Endothelial cell of umbilical vein (primary cell): ENCODE measurements at regions not wholly inside any gene's neighbourhood (a gene's known extent, or its start where the extent isn't known, plus 50 kb on each side); places are given as distances from the start of the nearest gene placed in this dataset.

ENCODE experiments used
- BruUV-seq: library from RNA; stranded (reverse); fragments of 400-500 nt; replicated peaks from 2 replicates; lab custom pipeline; 2021; lab: Mats Ljungman, UMichigan
- CTCF ChIA-PET: fragments of 300-600, 350-600 bp; sonication (Branson Sonifier 250); formaldehyde crosslinking; loops from one replicate; lab custom pipeline; 2021; ENCODE audit warnings: antibody characterized with exemption, inconsistent platforms; lab: Charles Lee
- POLR2A ChIA-PET: fragments of 300-600, 350-600 bp; sonication (Branson Sonifier 250); formaldehyde crosslinking; loops from one replicate; lab custom pipeline; 2021; ENCODE audit warnings: antibody characterized with exemption, inconsistent platforms; lab: Charles Lee
- DNase-seq: peaks from one replicate; pipeline ENCODE4 v3.0.0-alpha.2; 2011; ENCODE audit warnings: low read depth, low spot score
- FAIRE-seq: peaks from 2 replicates; lab custom pipeline; 2011; peaks lifted over from hg19 to GRCh38; lab: Jason Lieb, UNC
- H2AFZ ChIP-seq: 2 replicates; pipeline ENCODE4 v1.6.0; 2012; ENCODE audit warnings: low read depth, low read length, control low read depth, inconsistent platforms
- H3K27ac ChIP-seq: 2 replicates; pipeline ENCODE4 v1.5.1; 2011; ENCODE audit warnings: low read depth, mild to moderate bottlenecking, control low read depth, low read length, moderate library complexity; ENCODE audit not compliant: insufficient read depth
- H3K27me3 ChIP-seq, 2 experiments: 2 replicates each; pipeline versions ENCODE4 v1.6.0 to v1.6.1; 2011; ENCODE audit warnings: low read length in 2 of 2, mixed read lengths in 1 of 2; ENCODE audit not compliant: control insufficient read depth in 2 of 2, insufficient read depth in 2 of 2
- H3K36me3 ChIP-seq, 2 experiments: 2 replicates in 1 of 2; 3 replicates in 1 of 2; pipeline ENCODE4 v1.5.1; 2011; ENCODE audit warnings: low read length in 2 of 2, mild to moderate bottlenecking in 1 of 2, moderate library complexity in 1 of 2; ENCODE audit not compliant: control insufficient read depth in 2 of 2, insufficient read depth in 2 of 2; ENCODE audit errors: extremely low read depth in 1 of 2
- H3K4me1 ChIP-seq: 3 replicates; pipeline ENCODE4 v1.5.1; 2011; ENCODE audit warnings: mild to moderate bottlenecking, low read length; ENCODE audit not compliant: control insufficient read depth, insufficient read depth; ENCODE audit errors: extremely low read depth
- H3K4me2 ChIP-seq: 2 replicates; pipeline ENCODE4 v1.6.1; 2011; ENCODE audit warnings: low read length, control low read depth, mixed read lengths; ENCODE audit not compliant: insufficient read depth
- H3K4me3 ChIP-seq, 3 experiments: fragments of 200-600 bp in 1 of 3; sonication (generic), shearing (Covaris generic) in 1 of 3; replicated peaks in 1 of 3; 2 replicates each; pipeline ENCODE4 v1.5.1; 2011 to 2016; ENCODE audit warnings: control low read depth in 3 of 3, low read length in 3 of 3, mild to moderate bottlenecking in 2 of 3, inconsistent platforms in 1 of 3, low read depth in 1 of 3, moderate library complexity in 1 of 3; ENCODE audit not compliant: insufficient read depth in 1 of 3
- H3K79me2 ChIP-seq: 2 replicates; pipeline ENCODE4 v1.6.0; 2012; ENCODE audit warnings: low read length, inconsistent platforms; ENCODE audit not compliant: control insufficient read depth, insufficient read depth
- H3K9ac ChIP-seq: replicated peaks from 2 replicates; pipeline ENCODE3; 2011; ENCODE audit warnings: low read length, control low read depth; ENCODE audit not compliant: insufficient read depth; ENCODE audit errors: extremely low read depth
- H3K9me1 ChIP-seq: replicated peaks from 3 replicates; pipeline ENCODE4 v1.6.0; 2011; ENCODE audit warnings: mild to moderate bottlenecking, low read length; ENCODE audit not compliant: control insufficient read depth, insufficient read depth; ENCODE audit errors: extremely low read depth
- H3K9me3 ChIP-seq: replicated peaks from 2 replicates; pipeline ENCODE4 v1.5.1; 2012; ENCODE audit warnings: low read length, inconsistent platforms; ENCODE audit not compliant: control insufficient read depth, insufficient read depth
- H4K20me1 ChIP-seq: replicated peaks from 2 replicates; pipeline ENCODE3; 2011; ENCODE audit warnings: mild to moderate bottlenecking, low read length; ENCODE audit not compliant: control insufficient read depth, insufficient read depth; ENCODE audit errors: extremely low read depth
- CTCF ChIP-seq, 2 donors: IDR thresholded peaks; 1 replicate in 1 of 2; 2 replicates in 1 of 2; pipeline ENCODE4 v1.5.1; 2011; ENCODE audit warnings: low read length in 2 of 2, mild to moderate bottlenecking in 2 of 2, moderate library complexity in 2 of 2, control low read depth in 1 of 2, inconsistent platforms in 1 of 2, low read depth in 1 of 2; ENCODE audit not compliant: insufficient read depth in 1 of 2; ENCODE audit errors: extremely low read depth in 1 of 2
- EZH2 ChIP-seq: IDR thresholded peaks from 2 replicates; pipeline ENCODE4 v1.6.1; 2012; ENCODE audit warnings: borderline replicate concordance, low read depth, mild to moderate bottlenecking, moderate library complexity, low read length, inconsistent platforms; ENCODE audit not compliant: severe bottlenecking
- FOS ChIP-seq: IDR thresholded peaks from 2 replicates; pipeline ENCODE4 v1.6.1; 2011; ENCODE audit warnings: mild to moderate bottlenecking, low read length, moderate library complexity, borderline replicate concordance; ENCODE audit not compliant: insufficient read depth
- GATA2 ChIP-seq: IDR thresholded peaks from 2 replicates; pipeline ENCODE4 v1.7.0; 2011; ENCODE audit warnings: low read depth, mild to moderate bottlenecking, moderate library complexity, mixed read lengths, low read length; ENCODE audit not compliant: insufficient read length, insufficient read depth
- JUN ChIP-seq: IDR thresholded peaks from 2 replicates; pipeline ENCODE4 v1.6.1; 2011; ENCODE audit warnings: borderline replicate concordance, low read depth; ENCODE audit not compliant: insufficient read length, insufficient read depth
- MYC ChIP-seq: IDR thresholded peaks from one replicate; pipeline ENCODE4 v1.6.1; 2011; ENCODE audit warnings: mild to moderate bottlenecking, low read depth, low read length
- POLR2A ChIP-seq: IDR thresholded peaks from 2 replicates; pipeline ENCODE4 v1.6.1; 2012; ENCODE audit warnings: low read depth, mild to moderate bottlenecking, control low read depth, low read length
- POLR2AphosphoS5 ChIP-seq: IDR thresholded peaks from 2 replicates; pipeline ENCODE4 v1.6.1; 2012; ENCODE audit warnings: low read depth, mild to moderate bottlenecking, control low read depth, low read length, moderate library complexity; ENCODE audit not compliant: insufficient read depth
- dilution Hi-C: fragments of 300-500 bp; cut with MboI; formaldehyde crosslinking; loops from one replicate; pipeline ENCODE4 v1.15.0; 2019; ENCODE audit warnings: low sequenced_read_pairs; ENCODE audit not compliant: extremely low pct_ligation_motif_present
- intact Hi-C: fragments of 100-400 bp; cut with micrococcal nuclease; formaldehyde crosslinking; loops from one replicate; pipeline ENCODE4 v1.10.0; 2022
- TF ChIP-seq, protein P1 (sequence below): IDR thresholded peaks from 2 replicates; pipeline ENCODE4 v1.6.1; 2011; ENCODE audit not compliant: insufficient read depth, insufficient read length

DNA sequence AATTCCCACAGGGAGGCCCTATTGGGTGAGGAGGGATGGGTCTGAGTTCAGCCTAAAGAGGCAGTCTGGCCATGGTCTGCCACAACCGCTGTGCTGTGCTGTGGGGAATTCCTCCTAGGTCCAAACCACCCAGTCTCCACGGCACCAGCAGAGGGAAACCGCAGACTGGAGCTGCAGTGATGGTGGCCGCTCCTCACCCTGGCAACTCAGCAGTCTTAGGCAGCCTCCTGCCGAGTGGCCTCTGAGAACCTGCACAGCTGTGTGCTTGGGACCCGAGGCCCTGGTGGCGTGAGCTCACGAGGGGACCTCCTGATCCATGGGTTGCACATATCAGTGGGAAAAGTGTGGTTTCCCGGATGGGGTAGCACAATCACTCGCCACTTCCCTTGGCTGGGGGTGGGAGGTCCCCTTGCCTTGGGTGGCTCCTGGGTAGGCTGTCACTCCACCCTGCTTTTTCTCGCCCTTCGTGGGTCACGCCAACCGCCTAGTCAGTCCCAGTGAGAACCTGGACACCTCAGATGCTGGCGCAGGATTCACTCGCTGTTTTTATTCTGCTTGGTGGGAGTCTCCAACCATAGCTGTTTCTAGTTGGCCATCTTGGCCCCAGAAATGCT, 242.2 kb downstream of the CDH26 start:
- Histone ChIP-seq H3K9me3 (no peaks in the 10 kb centered on the region), H3K4me3 (no peak overlapping the region), H3K27me3 (no peaks in the 10 kb centered on the region), H3K79me2 (no peaks in the 10 kb centered on the region), H3K9ac (no peak overlapping the region), H3K4me2 (no peak overlapping the region), H2AFZ (no peak overlapping the region), H3K4me1 (no peaks in the 10 kb centered on the region), H4K20me1 (no peaks in the 10 kb centered on the region), H3K36me3 (no peaks in the 10 kb centered on the region), H3K27ac (no peak overlapping the region), H3K9me1 (no peaks in the 10 kb centered on the region)
- BruUV-seq, result no TSS peak
- DNase-seq (no peak), FAIRE-seq (no peak)
- ChIA-PET POLR2A (no interaction called here), CTCF (no interaction called here)
- intact Hi-C loops (no loop called here), dilution Hi-C loops (no loop called here)
- TF ChIP-seq CTCF (IDR thresholded peaks at IDR 0.05; ENCODE audit: extremely low read depth in 1 of 2, insufficient read depth in 1 of 2, low read depth in 1 of 2, low read length in 2 of 2) (no peak), POLR2AphosphoS5 (no peak)

DNA sequence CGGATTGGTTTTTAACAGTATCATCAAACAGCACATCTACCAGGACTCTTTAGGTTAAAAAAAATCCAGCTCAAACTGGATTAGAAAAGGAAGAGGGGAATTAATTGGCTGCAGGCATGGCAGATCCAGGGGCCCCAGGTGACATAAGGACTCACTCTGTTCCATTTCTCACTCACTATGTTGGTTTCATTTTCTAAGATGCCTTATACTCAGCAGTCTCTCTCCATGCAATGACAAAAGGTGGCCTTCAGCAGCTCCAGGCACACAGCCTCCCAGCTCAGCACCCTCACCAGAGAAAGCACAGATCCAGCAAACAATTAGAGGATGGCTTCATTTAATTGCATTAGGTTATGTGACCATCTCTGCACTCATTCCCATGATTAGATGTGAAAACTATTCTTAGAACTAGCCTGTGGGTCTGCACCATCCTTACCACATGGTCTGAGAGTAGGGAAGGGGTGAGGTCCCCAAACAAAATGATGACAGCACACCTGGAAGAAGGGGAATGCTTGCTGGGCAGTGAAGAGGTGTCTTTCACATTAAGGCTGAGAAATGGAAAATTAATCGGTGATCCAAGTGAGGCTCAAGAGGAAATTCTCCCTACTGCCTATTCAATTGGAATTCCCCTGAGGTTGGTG, 243.1 kb downstream of the CDH26 start:
- Histone ChIP-seq H3K9me1 (no peaks in the 10 kb centered on the region), H3K27ac (no peak overlapping the region), H2AFZ (no peak overlapping the region), H3K79me2 (no peaks in the 10 kb centered on the region), H3K36me3 (no peaks in the 10 kb centered on the region), H3K27me3 (no peaks in the 10 kb centered on the region), H3K4me2 (no peak overlapping the region), H3K4me1 (no peaks in the 10 kb centered on the region), H3K4me3 (no peak overlapping the region), H3K9ac (no peak overlapping the region), H4K20me1 (no peaks in the 10 kb centered on the region), H3K9me3 (no peaks in the 10 kb centered on the region)
- DNase-seq (no peak), FAIRE-seq (no peak)
- intact Hi-C loops, result no loop called here
- TF ChIP-seq CTCF (IDR thresholded peaks at IDR 0.05; ENCODE audit: extremely low read depth in 1 of 2, insufficient read depth in 1 of 2, low read depth in 1 of 2, low read length in 2 of 2) (no peak), POLR2A (no peak), EZH2 (no peak), POLR2AphosphoS5 (no peak), JUN (no peak), MYC (no peak), FOS (no peak), GATA2 (no peak)
- TF ChIP-seq, protein P1, sequence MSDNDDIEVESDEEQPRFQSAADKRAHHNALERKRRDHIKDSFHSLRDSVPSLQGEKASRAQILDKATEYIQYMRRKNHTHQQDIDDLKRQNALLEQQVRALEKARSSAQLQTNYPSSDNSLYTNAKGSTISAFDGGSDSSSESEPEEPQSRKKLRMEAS, result no peak
- dilution Hi-C loops, result no loop called here
- CTCF ChIA-PET, result no interaction called here
- POLR2A ChIA-PET, result no interaction called here
- BruUV-seq, result no TSS peak
